Mesendoderm (in vitro differentiated cells): ENCODE measurements at regions not wholly inside any gene's neighbourhood (a gene's known extent, or its start where the extent isn't known, plus 50 kb on each side); places are given as distances from the start of the nearest gene placed in this dataset.
A peak's percentile ranks its signal among the peaks of the same experiment; 100 is the strongest.
"Not testable (repeated sequence)": the region's sequence is repeated elsewhere in the genome, so short reads cannot be mapped to it uniquely, and the experiment has no call there.

ENCODE experiments used
- DNase-seq: peaks from one replicate; pipeline ENCODE4 v3.0.0; 2013
- H2AK5ac ChIP-seq: 2 replicates; pipeline ENCODE4 v1.6.1; 2013; ENCODE audit warnings: low read length, inconsistent platforms
- H2BK120ac ChIP-seq: 2 replicates; pipeline ENCODE4 v1.6.1; 2013; ENCODE audit warnings: low read depth, mild to moderate bottlenecking, low read length, moderate library complexity, mixed read lengths
- H2BK15ac ChIP-seq: replicated peaks from 2 replicates; pipeline ENCODE4 v1.6.1; 2013; ENCODE audit warnings: low read depth, mild to moderate bottlenecking, moderate library complexity
- H2BK5ac ChIP-seq: 2 replicates; pipeline ENCODE4 v1.6.1; 2013; ENCODE audit warnings: low read length, inconsistent platforms
- H3K18ac ChIP-seq: 2 replicates; pipeline ENCODE4 v1.6.1; 2013; ENCODE audit warnings: mild to moderate bottlenecking, low read length, mixed read lengths
- H3K23ac ChIP-seq: one replicate; pipeline ENCODE4 v1.6.1; 2013; ENCODE audit warnings: low read length
- H3K27ac ChIP-seq: 2 replicates; pipeline ENCODE4 v1.5.1; 2013; ENCODE audit warnings: low read depth, mild to moderate bottlenecking, inconsistent platforms, low read length, moderate library complexity
- H3K27me3 ChIP-seq: 2 replicates; pipeline ENCODE4 v1.6.1; 2013; ENCODE audit warnings: low read length, control low read depth, mild to moderate bottlenecking, inconsistent platforms; ENCODE audit not compliant: insufficient read depth, poor library complexity
- H3K36me3 ChIP-seq: 2 replicates; pipeline ENCODE4 v1.6.1; 2013; ENCODE audit warnings: low read length, inconsistent platforms; ENCODE audit not compliant: control insufficient read depth, insufficient read depth
- H3K4ac ChIP-seq: one replicate; pipeline ENCODE4 v1.6.1; 2013; ENCODE audit warnings: low read depth, mild to moderate bottlenecking, low read length, moderate library complexity
- H3K4me1 ChIP-seq: 2 replicates; pipeline ENCODE4 v1.6.1; 2013; ENCODE audit warnings: low read depth, low read length, inconsistent platforms; ENCODE audit not compliant: control insufficient read depth
- H3K4me2 ChIP-seq: 2 replicates; pipeline ENCODE4 v1.6.1; 2013; ENCODE audit warnings: low read length
- H3K4me3 ChIP-seq: 2 replicates; pipeline ENCODE4 v1.5.1; 2013; ENCODE audit warnings: mild to moderate bottlenecking, low read length
- H3K56ac ChIP-seq: one replicate; pipeline ENCODE4 v1.6.1; 2013; ENCODE audit warnings: low read length
- H3K79me1 ChIP-seq: 2 replicates; pipeline ENCODE4 v1.6.1; 2013; ENCODE audit warnings: low read length, inconsistent platforms
- H3K79me2 ChIP-seq: 2 replicates; pipeline ENCODE4 v1.6.1; 2013; ENCODE audit warnings: mild to moderate bottlenecking, low read length; ENCODE audit not compliant: control insufficient read depth, insufficient read depth
- H3K9ac ChIP-seq: 2 replicates; pipeline ENCODE4 v1.6.1; 2013; ENCODE audit warnings: low read length, inconsistent platforms
- H4K5ac ChIP-seq: one replicate; pipeline ENCODE4 v1.6.1; 2013; ENCODE audit warnings: low read length
- H4K8ac ChIP-seq: one replicate; pipeline ENCODE4 v1.6.1; 2013; ENCODE audit warnings: low read depth, mild to moderate bottlenecking, control low read depth, low read length, moderate library complexity
- WGBS: extraction: QIAGEN DNeasy Blood & Tissue Kit; methylation state at CpG from one replicate; pipeline ENCODE4 v1.1.7; 2013; ENCODE audit warnings: low lambda C conversion rate, missing lambda C conversion rate; ENCODE audit not compliant: insufficient coverage; ENCODE audit errors: extremely low coverage; 5-methylcytosine and 5-hydroxymethylcytosine counted together

- Histone ChIP-seq H3K36me3 (no peaks in the 10 kb centered on the region), H4K5ac (no peak overlapping the region), H3K9ac (peak overlapping the region; percentile 54), H3K79me2 (no peaks in the 10 kb centered on the region), H2AK5ac (no peak overlapping the region), H2BK120ac (no peak overlapping the region), H3K4me2 (peak overlapping the region; percentile 50), H3K4ac (no peak overlapping the region), H3K27ac (no peak overlapping the region), H3K56ac (peak overlapping the region; percentile 70), H4K8ac (no peak overlapping the region), H3K27me3 (no peaks in the 10 kb centered on the region), H2BK5ac (no peak overlapping the region), H3K23ac (no peak overlapping the region), H3K79me1 (no peaks in the 10 kb centered on the region), H3K18ac (no peak overlapping the region), H3K4me3 (no peak overlapping the region), H3K4me1 (no peaks in the 10 kb centered on the region), H2BK15ac (no peak overlapping the region)
- peak; percentile 34 for DNase-seq
- no CpG with 5 or more reads among the region's 21 CpGs for WGBS
Observed at GRCh38 chr16:29107299-29107698, 122.4 kb downstream of the LAT start.

- H3K9ac ChIP-seq, H3K23ac ChIP-seq, H3K79me1 ChIP-seq, H3K18ac ChIP-seq, H3K4me2 ChIP-seq, H4K5ac ChIP-seq, H3K27me3 ChIP-seq, H3K36me3 ChIP-seq, H2BK15ac ChIP-seq, H3K4me1 ChIP-seq, DNase-seq, H3K4ac ChIP-seq, H2AK5ac ChIP-seq, H3K4me3 ChIP-seq, H3K56ac ChIP-seq, H2BK120ac ChIP-seq, H2BK5ac ChIP-seq, H3K79me2 ChIP-seq, H4K8ac ChIP-seq, H3K27ac ChIP-seq: not testable (repeated sequence)
- WGBS = no CpG with 5 or more reads among the region's 8 CpGs
Observed at GRCh38 chr16:29106259-29106908, 121.5 kb downstream of the LAT start.

- H2BK120ac ChIP-seq, H3K4ac ChIP-seq, DNase-seq, H3K4me1 ChIP-seq, H3K9ac ChIP-seq, H3K4me3 ChIP-seq, H3K27me3 ChIP-seq, H2BK5ac ChIP-seq, H3K18ac ChIP-seq, H2BK15ac ChIP-seq, H3K36me3 ChIP-seq, H4K5ac ChIP-seq, H3K79me1 ChIP-seq, H2AK5ac ChIP-seq, H3K4me2 ChIP-seq, H3K56ac ChIP-seq, H3K79me2 ChIP-seq, H3K23ac ChIP-seq, H3K27ac ChIP-seq, H4K8ac ChIP-seq: not testable (repeated sequence)
- WGBS = no CpG with 5 or more reads among the region's 4 CpGs
Observed at GRCh38 chr16:29104600-29104999, 119.7 kb downstream of the LAT start.

- not testable (repeated sequence) for H4K8ac ChIP-seq, H4K5ac ChIP-seq, H3K4me2 ChIP-seq, H3K79me2 ChIP-seq, H3K23ac ChIP-seq, H3K4ac ChIP-seq, H3K9ac ChIP-seq, H2BK120ac ChIP-seq, DNase-seq, H3K4me3 ChIP-seq, H3K56ac ChIP-seq, H3K4me1 ChIP-seq, H2BK5ac ChIP-seq, H3K27me3 ChIP-seq, H2AK5ac ChIP-seq, H3K36me3 ChIP-seq, H2BK15ac ChIP-seq, H3K27ac ChIP-seq, H3K18ac ChIP-seq, H3K79me1 ChIP-seq
- no CpG with 5 or more reads among the region's 3 CpGs for WGBS
Observed at GRCh38 chr16:29097965-29098364, 113.1 kb downstream of the LAT start.

GRCh38 chr16:29094729-29095624 lies 110.1 kb downstream of the LAT start:
- H3K4me3 ChIP-seq, H3K4ac ChIP-seq, H2BK120ac ChIP-seq, H4K5ac ChIP-seq, H3K79me2 ChIP-seq, DNase-seq, H3K4me1 ChIP-seq, H3K4me2 ChIP-seq, H3K56ac ChIP-seq, H3K79me1 ChIP-seq, H3K27ac ChIP-seq, H3K9ac ChIP-seq, H2BK5ac ChIP-seq, H4K8ac ChIP-seq, H2AK5ac ChIP-seq, H3K18ac ChIP-seq, H3K36me3 ChIP-seq, H3K27me3 ChIP-seq, H2BK15ac ChIP-seq, H3K23ac ChIP-seq: not testable (repeated sequence)
- no CpG with 5 or more reads among the region's 13 CpGs for WGBS
